BLaER1 (cell line): ENCODE measurements at regions not wholly inside any gene's neighbourhood (a gene's known extent, or its start where the extent isn't known, plus 50 kb on each side); places are given as distances from the start of the nearest gene placed in this dataset.

ENCODE experiments used
- H3K27ac ChIP-seq: shearing (Covaris generic); formaldehyde crosslinking; 2 replicates; pipeline ENCODE4 v1.8.1; 2022
- H3K27me3 ChIP-seq: shearing (Covaris generic); formaldehyde crosslinking; 2 replicates; pipeline ENCODE4 v1.8.1; 2022
- H3K36me3 ChIP-seq: shearing (Covaris generic); formaldehyde crosslinking; 2 replicates; pipeline ENCODE4 v1.8.1; 2022
- H3K4me1 ChIP-seq: shearing (Covaris generic); formaldehyde crosslinking; 2 replicates; pipeline ENCODE4 v1.8.1; 2022
- H3K4me2 ChIP-seq: shearing (Covaris generic); formaldehyde crosslinking; 2 replicates; pipeline ENCODE4 v1.8.1; 2022
- H3K4me3 ChIP-seq: shearing (Covaris generic); formaldehyde crosslinking; 2 replicates; pipeline ENCODE4 v1.8.1; 2022
- H3K9ac ChIP-seq: shearing (Covaris generic); formaldehyde crosslinking; 2 replicates; pipeline ENCODE4 v1.8.1; 2022
- H3K9me3 ChIP-seq: shearing (Covaris generic); formaldehyde crosslinking; 2 replicates; pipeline ENCODE4 v1.8.1; 2022
- H4K20me1 ChIP-seq: shearing (Covaris generic); formaldehyde crosslinking; 2 replicates; pipeline ENCODE4 v1.8.1; 2022
- Cebpa-rat ChIP-seq: shearing (Covaris generic); IDR thresholded peaks from 2 replicates; pipeline ENCODE4 v1.8.1; 2022

- Histone ChIP-seq H3K27me3 (no peaks in the 10 kb centered on the region), H3K9me3 (no peaks in the 10 kb centered on the region), H3K36me3 (no peaks in the 10 kb centered on the region), H3K27ac (no peak overlapping the region), H3K9ac (no peak overlapping the region), H4K20me1 (no peaks in the 10 kb centered on the region), H3K4me3 (no peak overlapping the region), H3K4me2 (no peak overlapping the region), H3K4me1 (no peaks in the 10 kb centered on the region)
- TF ChIP-seq Cebpa-rat, result no peak
Observed at GRCh38 chr5:109479260-109479860, 69.6 kb upstream of the PJA2 start.

- H3K27ac ChIP-seq, result no peak overlapping the region
- no peaks in the 10 kb centered on the region for H3K27me3 ChIP-seq
- no peaks in the 10 kb centered on the region for H3K36me3 ChIP-seq
- H3K4me3 ChIP-seq, result no peak overlapping the region
- H3K9me3 ChIP-seq, result no peaks in the 10 kb centered on the region
- no peaks in the 10 kb centered on the region for H3K4me1 ChIP-seq
- H3K4me2 ChIP-seq, result no peak overlapping the region
- no peak for TF ChIP-seq Cebpa-rat
- H3K9ac ChIP-seq, result no peak overlapping the region
- no peaks in the 10 kb centered on the region for H4K20me1 ChIP-seq
Observed at GRCh38 chr5:109478830-109479229, 69.1 kb upstream of the PJA2 start.

GRCh38 chr5:109476292-109476691 lies 66.5 kb upstream of the PJA2 start:
- Histone ChIP-seq H3K27ac (no peak overlapping the region), H3K27me3 (no peaks in the 10 kb centered on the region), H4K20me1 (no peaks in the 10 kb centered on the region), H3K9ac (no peak overlapping the region), H3K4me3 (no peak overlapping the region), H3K4me2 (no peak overlapping the region), H3K9me3 (no peaks in the 10 kb centered on the region), H3K36me3 (no peaks in the 10 kb centered on the region), H3K4me1 (no peaks in the 10 kb centered on the region)
- no peak for TF ChIP-seq Cebpa-rat

GRCh38 chr5:109469896-109470662 lies 60.3 kb upstream of the PJA2 start:
- no peaks in the 10 kb centered on the region for H3K36me3 ChIP-seq
- H3K4me3 ChIP-seq, result no peak overlapping the region
- TF ChIP-seq Cebpa-rat, result no peak
- no peaks in the 10 kb centered on the region for H3K27me3 ChIP-seq
- H3K27ac ChIP-seq, result no peak overlapping the region
- H3K4me1 ChIP-seq, result peaks cover 12% of the 10 kb centered on the region
- H3K4me2 ChIP-seq, result no peak overlapping the region
- no peak overlapping the region for H3K9ac ChIP-seq
- H3K9me3 ChIP-seq, result no peaks in the 10 kb centered on the region
- H4K20me1 ChIP-seq, result no peaks in the 10 kb centered on the region

- no peak overlapping the region for H3K4me3 ChIP-seq
- H3K4me2 ChIP-seq, result no peak overlapping the region
- H3K36me3 ChIP-seq, result no peaks in the 10 kb centered on the region
- H3K27me3 ChIP-seq, result no peaks in the 10 kb centered on the region
- no peak for TF ChIP-seq Cebpa-rat
- no peak overlapping the region for H3K27ac ChIP-seq
- H3K4me1 ChIP-seq, result peaks cover 12% of the 10 kb centered on the region
- H3K9ac ChIP-seq, result no peak overlapping the region
- H3K9me3 ChIP-seq, result no peaks in the 10 kb centered on the region
- no peaks in the 10 kb centered on the region for H4K20me1 ChIP-seq
Observed at GRCh38 chr5:109468737-109469420, 59.1 kb upstream of the PJA2 start.

- Histone ChIP-seq H4K20me1 (no peaks in the 10 kb centered on the region), H3K9ac (no peak overlapping the region), H3K9me3 (no peaks in the 10 kb centered on the region), H3K4me2 (no peak overlapping the region), H3K4me3 (no peak overlapping the region), H3K4me1 (peaks cover 12% of the 10 kb centered on the region), H3K36me3 (no peaks in the 10 kb centered on the region), H3K27me3 (no peaks in the 10 kb centered on the region), H3K27ac (no peak overlapping the region)
- no peak for TF ChIP-seq Cebpa-rat
Observed at GRCh38 chr5:109468288-109468676, 58.5 kb upstream of the PJA2 start.

GRCh38 chr5:109467058-109467457 lies 57.3 kb upstream of the PJA2 start:
- no peaks in the 10 kb centered on the region for H3K36me3 ChIP-seq
- no peaks in the 10 kb centered on the region for H3K9me3 ChIP-seq
- H3K4me2 ChIP-seq, result no peak overlapping the region
- H4K20me1 ChIP-seq, result no peaks in the 10 kb centered on the region
- peaks cover 12% of the 10 kb centered on the region for H3K4me1 ChIP-seq
- no peak overlapping the region for H3K9ac ChIP-seq
- H3K4me3 ChIP-seq, result no peak overlapping the region
- no peak for TF ChIP-seq Cebpa-rat
- no peaks in the 10 kb centered on the region for H3K27me3 ChIP-seq
- H3K27ac ChIP-seq, result no peak overlapping the region
